Tibial nerve (tissue), 4 donors: ENCODE measurements at regions not wholly inside any gene's neighbourhood (a gene's known extent, or its start where the extent isn't known, plus 50 kb on each side); places are given as distances from the start of the nearest gene placed in this dataset.

Source experiments
- DNase-seq, 2 donors: peaks; one replicate each; pipeline ENCODE4 v3.0.0-alpha.2; 2019; ENCODE audit warnings: low spot score in 2 of 2
- H3K27ac ChIP-seq, 4 donors: fragments of 200-600 bp; sonication (generic) in 3 of 4; one replicate each; pipeline ENCODE4 v1.5.1; 2017 to 2019; ENCODE audit warnings: mild to moderate bottlenecking in 1 of 4
- H3K27me3 ChIP-seq, 2 donors: fragments of 200-600 bp; sonication (generic) in 1 of 2; one replicate each; pipeline versions ENCODE4 v1.5.1 to v1.6.0; 2017 to 2019
- H3K36me3 ChIP-seq, 3 donors: fragments of 200-600 bp; sonication (generic); one replicate each; pipeline ENCODE4 v1.5.1; 2018 to 2019
- H3K4me1 ChIP-seq, 4 donors: fragments of 200-600 bp; sonication (generic) in 3 of 4; one replicate each; pipeline ENCODE4 v1.5.1; 2017 to 2019
- H3K4me3 ChIP-seq, 4 donors: fragments of 200-600 bp; sonication (generic) in 3 of 4; one replicate each; pipeline ENCODE4 v1.5.1; 2017 to 2019; ENCODE audit warnings: mild to moderate bottlenecking in 1 of 4, moderate library complexity in 1 of 4
- H3K9me3 ChIP-seq, 4 donors: fragments of 200-600 bp; sonication (generic) in 3 of 4; one replicate each; pipeline ENCODE4 v1.5.1; 2017 to 2019
- EP300 ChIP-seq, 2 donors: sonication (generic); formaldehyde crosslinking; IDR thresholded peaks; one replicate each; pipeline ENCODE4 v1.6.1; 2017; ENCODE audit warnings: antibody characterized with exemption in 2 of 2, mild to moderate bottlenecking in 1 of 2
- POLR2A ChIP-seq, 2 donors: fragments of 450-650 bp; IDR thresholded peaks; one replicate each; pipeline ENCODE4 v1.6.1; 2017; ENCODE audit warnings: antibody characterized with exemption in 2 of 2, mild to moderate bottlenecking in 2 of 2, moderate library complexity in 2 of 2
- WGBS, 2 donors: methylation state at CpG; one replicate each; pipeline ENCODE4 v1.1.5; 2018; 5-methylcytosine and 5-hydroxymethylcytosine counted together
- TF ChIP-seq, protein P1 (sequence below), 5 experiments: fragments of 200-600 bp in 3 of 5; fragments of 450-650 bp in 2 of 5; sonication (generic) in 3 of 5; IDR thresholded peaks; one replicate each; pipeline ENCODE4 v1.5.1; 2016 to 2019; ENCODE audit warnings: antibody characterized with exemption in 5 of 5, mild to moderate bottlenecking in 3 of 5, moderate library complexity in 2 of 5

DNA sequence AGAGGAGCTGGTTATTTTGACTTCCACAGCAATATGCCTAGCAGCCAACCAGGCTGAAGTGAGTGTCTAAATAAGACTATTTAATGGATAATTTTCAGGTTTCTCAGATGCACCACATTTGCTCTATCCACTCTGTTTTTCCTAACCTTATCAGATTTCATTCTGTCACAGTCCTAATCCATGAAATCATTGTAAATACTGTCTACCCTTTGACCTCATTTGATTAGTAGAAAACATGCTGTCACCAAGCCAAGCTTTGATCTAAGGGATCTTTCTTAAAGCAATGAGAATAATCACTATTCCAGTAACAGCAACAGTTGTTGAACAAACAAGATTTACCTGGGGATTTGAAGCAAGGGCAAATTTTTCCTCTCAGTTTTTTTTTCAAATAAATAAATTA is 595.6 kb downstream of the LTN1 start:
- no peaks in the 10 kb centered on the region for H3K36me3 ChIP-seq
- H3K9me3 ChIP-seq: no peaks in the 10 kb centered on the region
- no peak overlapping the region for H3K27ac ChIP-seq
- no peaks in the 10 kb centered on the region for H3K4me1 ChIP-seq
- no peak for DNase-seq
- H3K27me3 ChIP-seq: no peaks in the 10 kb centered on the region
- TF ChIP-seq, protein P1, sequence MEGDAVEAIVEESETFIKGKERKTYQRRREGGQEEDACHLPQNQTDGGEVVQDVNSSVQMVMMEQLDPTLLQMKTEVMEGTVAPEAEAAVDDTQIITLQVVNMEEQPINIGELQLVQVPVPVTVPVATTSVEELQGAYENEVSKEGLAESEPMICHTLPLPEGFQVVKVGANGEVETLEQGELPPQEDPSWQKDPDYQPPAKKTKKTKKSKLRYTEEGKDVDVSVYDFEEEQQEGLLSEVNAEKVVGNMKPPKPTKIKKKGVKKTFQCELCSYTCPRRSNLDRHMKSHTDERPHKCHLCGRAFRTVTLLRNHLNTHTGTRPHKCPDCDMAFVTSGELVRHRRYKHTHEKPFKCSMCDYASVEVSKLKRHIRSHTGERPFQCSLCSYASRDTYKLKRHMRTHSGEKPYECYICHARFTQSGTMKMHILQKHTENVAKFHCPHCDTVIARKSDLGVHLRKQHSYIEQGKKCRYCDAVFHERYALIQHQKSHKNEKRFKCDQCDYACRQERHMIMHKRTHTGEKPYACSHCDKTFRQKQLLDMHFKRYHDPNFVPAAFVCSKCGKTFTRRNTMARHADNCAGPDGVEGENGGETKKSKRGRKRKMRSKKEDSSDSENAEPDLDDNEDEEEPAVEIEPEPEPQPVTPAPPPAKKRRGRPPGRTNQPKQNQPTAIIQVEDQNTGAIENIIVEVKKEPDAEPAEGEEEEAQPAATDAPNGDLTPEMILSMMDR (IDR thresholded peaks at IDR 0.05): no peak
- no peak for TF ChIP-seq POLR2A (IDR thresholded peaks at IDR 0.05)
- no peak for TF ChIP-seq EP300 (IDR thresholded peaks at IDR 0.05)
- no peak overlapping the region for H3K4me3 ChIP-seq

DNA sequence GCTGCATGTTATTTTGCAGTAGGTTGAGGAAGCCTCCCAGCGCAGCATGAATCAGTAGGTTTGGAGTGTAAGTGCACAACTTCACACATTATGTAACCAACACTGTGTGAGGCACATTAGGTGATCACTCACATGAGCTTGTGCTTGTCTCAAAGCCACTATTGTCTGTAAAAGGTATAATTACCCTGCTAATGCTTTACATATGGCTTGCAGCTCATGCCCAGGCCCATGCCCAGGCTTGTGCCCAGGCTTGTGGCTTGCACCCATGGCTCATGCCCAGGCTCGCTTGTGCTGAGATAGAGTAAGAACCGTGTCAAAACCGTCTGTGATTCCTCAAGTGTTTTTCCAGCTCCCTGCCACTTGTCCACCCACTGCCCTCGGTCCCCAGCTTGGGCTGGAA is 596.3 kb downstream of the LTN1 start:
- H3K36me3 ChIP-seq: no peaks in the 10 kb centered on the region
- H3K27ac ChIP-seq: no peak overlapping the region
- 93 to 94% methylated on average over 5 of the region's 5 CpGs for WGBS, 2 donors
- DNase-seq: no peak
- no peaks in the 10 kb centered on the region for H3K9me3 ChIP-seq
- TF ChIP-seq, protein P1 (IDR thresholded peaks at IDR 0.05): no peak
- TF ChIP-seq EP300 (IDR thresholded peaks at IDR 0.05): no peak
- TF ChIP-seq POLR2A (IDR thresholded peaks at IDR 0.05): no peak
- H3K4me1 ChIP-seq: no peaks in the 10 kb centered on the region
- H3K27me3 ChIP-seq: no peaks in the 10 kb centered on the region
- H3K4me3 ChIP-seq: no peak overlapping the region

DNA sequence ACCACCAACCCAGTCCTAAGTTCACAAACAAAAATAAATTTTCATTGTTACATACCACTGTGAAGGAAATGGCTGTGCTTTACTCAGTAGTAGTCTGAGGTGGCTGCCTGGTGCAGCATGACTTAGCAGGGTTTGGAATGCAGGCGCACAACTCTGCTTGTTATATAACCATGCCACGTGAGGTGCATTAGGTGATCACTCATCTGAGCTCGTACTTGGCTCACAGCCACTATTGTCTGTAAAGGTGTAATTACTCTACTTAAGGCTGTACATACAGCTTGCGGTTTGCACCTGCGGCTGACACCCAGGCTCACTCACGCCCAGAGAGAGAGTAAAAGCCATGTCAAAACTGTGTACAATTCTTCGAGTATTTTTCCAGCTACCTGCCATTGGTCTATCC is 599.4 kb downstream of the LTN1 start:
- no peaks in the 10 kb centered on the region for H3K4me1 ChIP-seq
- TF ChIP-seq, protein P1 (IDR thresholded peaks at IDR 0.05): no peak
- TF ChIP-seq EP300 (IDR thresholded peaks at IDR 0.05) (no peak), POLR2A (IDR thresholded peaks at IDR 0.05) (no peak)
- no peaks in the 10 kb centered on the region for H3K36me3 ChIP-seq
- 85 to 90% methylated on average over 7 of the region's 7 CpGs for WGBS, 2 donors
- no peaks in the 10 kb centered on the region for H3K9me3 ChIP-seq
- DNase-seq: no peak
- no peak overlapping the region for H3K4me3 ChIP-seq
- no peaks in the 10 kb centered on the region for H3K27me3 ChIP-seq
- H3K27ac ChIP-seq: no peak overlapping the region

DNA sequence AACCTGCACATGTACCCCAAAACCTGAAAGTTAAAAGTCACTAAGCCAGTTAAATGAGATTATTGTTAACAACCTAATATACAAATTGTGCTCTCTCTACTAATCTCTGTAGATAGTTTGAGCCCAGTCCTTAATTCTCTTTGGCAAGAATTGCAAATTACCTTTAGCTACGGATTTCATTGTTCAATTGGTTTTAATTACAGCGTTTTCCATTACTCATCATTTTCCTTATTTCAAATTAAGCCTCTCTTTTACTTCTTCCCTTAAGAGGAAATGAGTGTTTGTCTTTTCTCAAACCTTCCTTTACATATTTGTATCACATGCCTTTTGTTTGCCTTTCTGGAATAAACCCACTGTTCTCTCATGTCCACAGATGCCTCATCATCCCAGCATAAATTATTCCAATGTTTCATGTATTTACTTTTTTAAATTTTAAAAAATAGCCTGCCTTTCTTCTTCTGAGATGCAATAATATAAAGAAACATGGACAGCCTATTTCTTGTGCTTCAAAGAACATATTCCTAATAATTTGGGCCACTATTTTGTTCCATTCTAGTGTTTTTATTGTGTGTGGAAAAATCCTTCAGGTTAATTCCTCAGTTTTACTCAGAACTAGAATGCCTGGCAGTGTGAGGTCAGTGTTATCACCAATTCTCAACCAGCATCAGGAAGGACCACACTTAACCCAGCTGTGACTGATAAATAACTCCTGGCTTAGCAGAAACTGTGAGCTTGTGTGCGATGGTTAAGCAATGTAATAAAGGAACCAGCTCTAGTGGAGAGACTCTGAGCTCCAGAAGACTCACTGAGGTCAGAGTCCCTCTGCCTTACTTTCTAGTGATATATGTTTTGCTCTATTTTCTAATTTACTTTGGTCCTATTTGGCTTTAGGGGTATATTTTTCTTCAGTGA is 600.5 kb downstream of the LTN1 start:
- Histone ChIP-seq H3K4me1 (no peaks in the 10 kb centered on the region), H3K9me3 (no peaks in the 10 kb centered on the region), H3K27me3 (no peaks in the 10 kb centered on the region), H3K27ac (no peak overlapping the region), H3K36me3 (no peaks in the 10 kb centered on the region), H3K4me3 (no peak overlapping the region)
- 74 to 78% methylated on average over 3 of the region's 3 CpGs for WGBS, 2 donors
- DNase-seq: no peak
- TF ChIP-seq EP300 (IDR thresholded peaks at IDR 0.05) (no peak), POLR2A (IDR thresholded peaks at IDR 0.05) (no peak)
- TF ChIP-seq, protein P1 (IDR thresholded peaks at IDR 0.05): no peak

DNA sequence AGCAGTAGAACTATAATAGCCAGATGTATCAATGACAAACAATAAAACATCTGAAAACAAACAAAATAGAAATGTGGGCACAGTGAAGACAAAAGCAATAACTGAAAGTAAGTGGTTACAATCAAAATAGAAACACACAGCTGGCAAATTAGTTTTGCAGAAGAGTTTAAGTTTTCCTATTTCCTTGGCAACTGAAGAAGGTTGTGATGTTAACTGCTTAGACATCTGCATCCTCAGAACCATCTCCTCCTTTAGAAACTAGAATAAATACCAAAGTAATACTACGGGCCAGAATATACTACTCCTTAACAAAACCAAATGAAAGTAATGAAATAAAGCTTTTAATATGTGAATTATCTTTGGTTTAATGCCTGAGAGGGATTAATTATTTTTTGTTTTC is 605.5 kb downstream of the LTN1 start:
- no peaks in the 10 kb centered on the region for H3K27me3 ChIP-seq
- no peaks in the 10 kb centered on the region for H3K4me1 ChIP-seq
- H3K9me3 ChIP-seq: no peaks in the 10 kb centered on the region
- no peaks in the 10 kb centered on the region for H3K36me3 ChIP-seq
- H3K4me3 ChIP-seq: no peak overlapping the region
- TF ChIP-seq EP300 (IDR thresholded peaks at IDR 0.05) (no peak), POLR2A (IDR thresholded peaks at IDR 0.05) (no peak)
- TF ChIP-seq, protein P1 (IDR thresholded peaks at IDR 0.05): no peak
- no peak for DNase-seq
- H3K27ac ChIP-seq: no peak overlapping the region
- 64 to 73% methylated on average over 1 of the region's 1 CpG for WGBS, 2 donors
